Ascending aorta (tissue), 2 donors: ENCODE measurements at regions not wholly inside any gene's neighbourhood (a gene's known extent, or its start where the extent isn't known, plus 50 kb on each side); places are given as distances from the start of the nearest gene placed in this dataset.
"Not testable (repeated sequence)": the region's sequence is repeated elsewhere in the genome, so short reads cannot be mapped to it uniquely, and the experiment has no call there.

Experiments used
- DNase-seq, 2 donors: peaks; one replicate each; pipeline ENCODE4 v3.0.0-alpha.2; 2019; ENCODE audit warnings: low spot score in 2 of 2
- H3K27ac ChIP-seq, 2 donors: fragments of 200-600 bp; sonication (generic); one replicate each; pipeline ENCODE4 v1.5.1; 2016 to 2017; ENCODE audit warnings: mild to moderate bottlenecking in 1 of 2
- H3K27me3 ChIP-seq: fragments of 200-600 bp; sonication (generic); one replicate; pipeline ENCODE4 v1.5.1; 2017
- H3K36me3 ChIP-seq, 2 donors: fragments of 200-600 bp; sonication (generic); one replicate each; pipeline ENCODE4 v1.5.1; 2016
- H3K4me1 ChIP-seq, 2 donors: fragments of 200-600 bp; sonication (generic); one replicate each; pipeline ENCODE4 v1.5.1; 2016 to 2017; ENCODE audit warnings: mild to moderate bottlenecking in 1 of 2
- H3K4me3 ChIP-seq, 2 donors: fragments of 200-600 bp; sonication (generic); one replicate each; pipeline ENCODE4 v1.5.1; 2016 to 2017; ENCODE audit warnings: mild to moderate bottlenecking in 1 of 2
- H3K9me3 ChIP-seq, 2 donors: fragments of 200-600 bp; sonication (generic); one replicate each; pipeline ENCODE4 v1.5.1; 2016
- intact Hi-C: fragments of 100-400 bp; cut with DNase I; formaldehyde crosslinking; loops from one replicate; pipeline ENCODE4 v1.15.1; 2023
- TF ChIP-seq, protein P1 (sequence below), 3 experiments: fragments of 200-600 bp in 2 of 3; fragments of 450-650 bp in 1 of 3; sonication (generic) in 2 of 3; IDR thresholded peaks; one replicate each; pipeline ENCODE4 v1.5.1; 2016 to 2019; ENCODE audit warnings: antibody characterized with exemption in 3 of 3, mild to moderate bottlenecking in 1 of 3, moderate library complexity in 1 of 3

DNA sequence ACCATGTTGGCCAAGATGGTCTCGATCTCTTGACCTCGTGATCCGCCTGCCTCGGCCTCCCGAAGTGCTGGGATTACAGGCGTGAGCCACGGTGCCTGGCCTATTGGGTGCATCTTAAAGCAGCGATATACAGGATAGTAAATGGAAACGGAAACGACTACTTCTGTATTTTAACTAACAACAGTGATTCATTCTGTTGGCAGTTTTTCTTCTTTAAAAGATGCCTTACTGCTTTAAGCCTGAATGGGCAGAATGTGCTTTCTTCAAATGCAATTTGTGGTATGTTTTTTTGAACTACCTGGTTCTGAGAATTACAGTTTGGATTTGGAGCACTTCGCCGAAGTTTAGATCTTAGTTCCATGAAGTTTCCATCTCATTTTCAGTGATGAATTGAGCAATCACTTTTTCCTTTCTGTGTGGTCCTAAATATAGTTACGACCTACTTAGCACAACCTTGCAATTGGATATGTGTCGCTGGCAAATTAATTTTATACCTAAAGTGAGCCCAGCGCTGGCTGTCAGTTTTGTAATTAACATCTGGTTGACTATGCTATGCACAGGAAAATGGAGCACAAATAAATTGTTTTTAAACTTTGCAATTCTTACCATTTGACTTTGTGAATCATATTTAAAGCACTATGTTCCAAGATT is 53.6 kb upstream of the EIF5 start:
- peaks cover 21% of the 10 kb centered on the region for H3K27me3 ChIP-seq

DNA sequence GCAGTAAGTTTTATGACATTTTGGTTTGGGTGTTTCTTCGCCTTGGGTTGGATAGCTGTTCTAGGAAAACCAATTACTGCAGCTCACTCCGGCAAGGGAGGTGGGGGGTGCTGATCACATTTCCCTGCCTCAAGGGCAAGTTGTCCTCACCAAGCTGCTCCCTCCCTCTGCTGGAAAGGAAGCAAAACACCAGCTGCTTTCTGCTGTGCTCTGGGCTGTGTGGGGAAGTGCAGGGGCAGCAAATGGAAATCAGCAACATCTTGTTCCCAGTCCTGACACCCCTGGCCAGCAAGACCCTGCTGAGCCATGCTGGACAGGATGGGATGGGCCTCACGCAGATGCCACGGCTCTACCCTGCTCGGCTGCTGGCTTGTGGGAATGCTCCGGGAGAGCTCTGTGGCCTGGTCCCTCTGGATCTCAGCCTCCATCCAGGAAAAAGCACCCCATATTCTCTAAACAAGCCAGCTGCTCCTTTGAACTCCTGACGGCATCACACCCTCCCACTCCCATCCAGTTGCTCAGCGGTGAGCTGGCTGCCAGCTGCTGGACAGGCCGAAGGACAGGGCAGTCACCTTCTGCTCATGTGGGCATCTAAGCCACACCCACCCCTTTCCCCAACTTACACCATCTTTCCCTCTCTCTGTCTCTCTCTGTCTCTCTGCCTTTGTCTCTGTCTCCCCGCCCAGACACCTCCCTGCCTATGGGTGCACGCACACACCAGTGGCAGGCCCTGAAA is 52.4 kb upstream of the EIF5 start:
- Histone ChIP-seq H3K36me3 (no peaks in the 10 kb centered on the region), H3K4me3 (no peak overlapping the region), H3K4me1 (peaks cover 3 to 5% of the 10 kb centered on the region in 2 donors), H3K27me3 (peaks cover 13% of the 10 kb centered on the region), H3K27ac (no peak overlapping the region), H3K9me3 (no peaks in the 10 kb centered on the region)
- intact Hi-C loops, result no loop called here
- no peak for DNase-seq
- TF ChIP-seq, protein P1, sequence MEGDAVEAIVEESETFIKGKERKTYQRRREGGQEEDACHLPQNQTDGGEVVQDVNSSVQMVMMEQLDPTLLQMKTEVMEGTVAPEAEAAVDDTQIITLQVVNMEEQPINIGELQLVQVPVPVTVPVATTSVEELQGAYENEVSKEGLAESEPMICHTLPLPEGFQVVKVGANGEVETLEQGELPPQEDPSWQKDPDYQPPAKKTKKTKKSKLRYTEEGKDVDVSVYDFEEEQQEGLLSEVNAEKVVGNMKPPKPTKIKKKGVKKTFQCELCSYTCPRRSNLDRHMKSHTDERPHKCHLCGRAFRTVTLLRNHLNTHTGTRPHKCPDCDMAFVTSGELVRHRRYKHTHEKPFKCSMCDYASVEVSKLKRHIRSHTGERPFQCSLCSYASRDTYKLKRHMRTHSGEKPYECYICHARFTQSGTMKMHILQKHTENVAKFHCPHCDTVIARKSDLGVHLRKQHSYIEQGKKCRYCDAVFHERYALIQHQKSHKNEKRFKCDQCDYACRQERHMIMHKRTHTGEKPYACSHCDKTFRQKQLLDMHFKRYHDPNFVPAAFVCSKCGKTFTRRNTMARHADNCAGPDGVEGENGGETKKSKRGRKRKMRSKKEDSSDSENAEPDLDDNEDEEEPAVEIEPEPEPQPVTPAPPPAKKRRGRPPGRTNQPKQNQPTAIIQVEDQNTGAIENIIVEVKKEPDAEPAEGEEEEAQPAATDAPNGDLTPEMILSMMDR (IDR thresholded peaks at IDR 0.05), result no peak

More for the DNA sequence above, 53.6 kb upstream of the EIF5 start:
- DNase-seq, result no peak
- Histone ChIP-seq H3K4me3 (no peak overlapping the region), H3K27ac (no peak overlapping the region), H3K9me3 (no peaks in the 10 kb centered on the region), H3K36me3 (no peaks in the 10 kb centered on the region), H3K4me1 (peaks cover 3 to 5% of the 10 kb centered on the region in 2 donors)
- intact Hi-C loops, result no loop called here
- TF ChIP-seq, protein P1 (IDR thresholded peaks at IDR 0.05), result no peak

DNA sequence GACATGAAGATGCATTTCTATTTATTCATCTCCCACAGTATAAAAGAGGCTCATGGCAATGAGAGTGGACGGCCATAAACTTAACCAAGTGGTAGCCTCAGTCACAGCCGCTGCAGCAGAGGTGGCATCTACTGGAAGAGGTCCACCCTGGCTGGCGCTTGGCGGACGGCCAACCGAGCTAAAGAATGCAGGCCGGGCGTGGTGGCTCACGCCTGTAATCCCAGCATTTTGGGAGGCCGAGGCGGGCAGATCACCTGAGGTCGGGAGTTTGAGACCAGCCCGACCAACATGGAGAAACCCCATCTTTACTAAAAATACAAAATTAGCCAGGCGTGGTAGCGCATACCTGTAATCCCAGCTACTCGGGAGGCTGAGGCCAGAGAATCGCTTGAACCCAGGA is 51.7 kb upstream of the EIF5 start:
- H3K27ac ChIP-seq, H3K36me3 ChIP-seq, intact Hi-C loops, DNase-seq, H3K4me3 ChIP-seq, H3K9me3 ChIP-seq, H3K4me1 ChIP-seq: not testable (repeated sequence)
- H3K27me3 ChIP-seq, result peaks cover 13% of the 10 kb centered on the region

DNA sequence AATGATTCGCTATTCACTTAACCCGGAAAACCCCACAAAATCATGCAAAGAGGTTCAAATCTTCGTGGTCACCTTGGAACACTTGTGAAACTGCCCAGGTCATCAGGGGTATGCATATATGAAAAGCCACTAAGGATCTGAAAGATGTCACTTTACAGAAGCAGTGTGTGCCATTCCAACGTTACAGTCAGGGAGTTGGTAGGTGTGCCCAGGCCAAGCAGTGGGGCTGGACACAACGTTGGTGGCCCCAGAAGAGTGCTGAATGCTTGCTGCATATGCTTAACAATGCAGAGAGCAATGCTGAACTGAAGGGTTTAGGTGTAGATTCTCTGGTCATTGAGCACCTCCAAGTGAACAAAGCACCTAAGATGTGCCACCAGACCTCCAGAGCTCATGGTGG is 51.1 kb upstream of the EIF5 start:
- Histone ChIP-seq H3K27me3 (peaks cover 10% of the 10 kb centered on the region), H3K27ac (no peak overlapping the region), H3K36me3 (no peaks in the 10 kb centered on the region), H3K4me1 (peaks cover 3 to 5% of the 10 kb centered on the region in 2 donors), H3K4me3 (no peak overlapping the region), H3K9me3 (no peaks in the 10 kb centered on the region)
- no peak for DNase-seq
- TF ChIP-seq, protein P1 (IDR thresholded peaks at IDR 0.05), result no peak
- intact Hi-C loops, result no loop called here

DNA sequence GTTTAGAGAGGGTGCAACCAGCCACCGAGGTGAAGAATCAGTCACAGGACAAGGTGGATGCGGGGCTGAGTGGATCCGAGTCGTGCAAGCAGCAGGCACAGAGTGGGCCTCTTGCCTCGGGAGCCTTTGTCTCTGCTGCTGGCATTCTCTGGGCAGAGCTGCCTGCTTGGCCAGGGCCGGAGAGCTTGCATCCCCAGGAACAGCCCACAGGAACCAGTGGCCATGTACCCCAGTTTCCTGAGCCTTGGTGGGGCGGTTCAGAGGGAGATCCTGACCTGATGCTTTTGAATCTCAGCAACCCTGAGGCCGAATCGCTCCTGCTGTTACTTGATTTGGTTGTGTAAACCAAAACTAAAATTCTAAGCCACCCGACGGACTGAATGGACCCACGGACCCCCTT is 50.1 kb upstream of the EIF5 start:
- intact Hi-C loops, result no loop called here
- Histone ChIP-seq H3K4me3 (no peak overlapping the region), H3K9me3 (no peaks in the 10 kb centered on the region), H3K36me3 (no peaks in the 10 kb centered on the region), H3K4me1 (peaks cover 0 to 2% of the 10 kb centered on the region in 2 donors), H3K27ac (no peak overlapping the region), H3K27me3 (peaks cover 2% of the 10 kb centered on the region)
- TF ChIP-seq, protein P1 (IDR thresholded peaks at IDR 0.05), result no peak
- no peak for DNase-seq
